Mesendoderm (in vitro differentiated cells): ENCODE measurements at regions not wholly inside any gene's neighbourhood (a gene's known extent, or its start where the extent isn't known, plus 50 kb on each side); places are given as distances from the start of the nearest gene placed in this dataset.

ENCODE experiments used
- DNase-seq: peaks from one replicate; pipeline ENCODE4 v3.0.0; 2013
- H2AK5ac ChIP-seq: 2 replicates; pipeline ENCODE4 v1.6.1; 2013; ENCODE audit warnings: low read length, inconsistent platforms
- H2BK120ac ChIP-seq: 2 replicates; pipeline ENCODE4 v1.6.1; 2013; ENCODE audit warnings: low read depth, mild to moderate bottlenecking, low read length, moderate library complexity, mixed read lengths
- H2BK15ac ChIP-seq: replicated peaks from 2 replicates; pipeline ENCODE4 v1.6.1; 2013; ENCODE audit warnings: low read depth, mild to moderate bottlenecking, moderate library complexity
- H2BK5ac ChIP-seq: 2 replicates; pipeline ENCODE4 v1.6.1; 2013; ENCODE audit warnings: low read length, inconsistent platforms
- H3K18ac ChIP-seq: 2 replicates; pipeline ENCODE4 v1.6.1; 2013; ENCODE audit warnings: mild to moderate bottlenecking, low read length, mixed read lengths
- H3K23ac ChIP-seq: one replicate; pipeline ENCODE4 v1.6.1; 2013; ENCODE audit warnings: low read length
- H3K27ac ChIP-seq: 2 replicates; pipeline ENCODE4 v1.5.1; 2013; ENCODE audit warnings: low read depth, mild to moderate bottlenecking, inconsistent platforms, low read length, moderate library complexity
- H3K27me3 ChIP-seq: 2 replicates; pipeline ENCODE4 v1.6.1; 2013; ENCODE audit warnings: low read length, control low read depth, mild to moderate bottlenecking, inconsistent platforms; ENCODE audit not compliant: insufficient read depth, poor library complexity
- H3K36me3 ChIP-seq: 2 replicates; pipeline ENCODE4 v1.6.1; 2013; ENCODE audit warnings: low read length, inconsistent platforms; ENCODE audit not compliant: control insufficient read depth, insufficient read depth
- H3K4ac ChIP-seq: one replicate; pipeline ENCODE4 v1.6.1; 2013; ENCODE audit warnings: low read depth, mild to moderate bottlenecking, low read length, moderate library complexity
- H3K4me1 ChIP-seq: 2 replicates; pipeline ENCODE4 v1.6.1; 2013; ENCODE audit warnings: low read depth, low read length, inconsistent platforms; ENCODE audit not compliant: control insufficient read depth
- H3K4me2 ChIP-seq: 2 replicates; pipeline ENCODE4 v1.6.1; 2013; ENCODE audit warnings: low read length
- H3K4me3 ChIP-seq: 2 replicates; pipeline ENCODE4 v1.5.1; 2013; ENCODE audit warnings: mild to moderate bottlenecking, low read length
- H3K56ac ChIP-seq: one replicate; pipeline ENCODE4 v1.6.1; 2013; ENCODE audit warnings: low read length
- H3K79me1 ChIP-seq: 2 replicates; pipeline ENCODE4 v1.6.1; 2013; ENCODE audit warnings: low read length, inconsistent platforms
- H3K79me2 ChIP-seq: 2 replicates; pipeline ENCODE4 v1.6.1; 2013; ENCODE audit warnings: mild to moderate bottlenecking, low read length; ENCODE audit not compliant: control insufficient read depth, insufficient read depth
- H3K9ac ChIP-seq: 2 replicates; pipeline ENCODE4 v1.6.1; 2013; ENCODE audit warnings: low read length, inconsistent platforms
- H4K5ac ChIP-seq: one replicate; pipeline ENCODE4 v1.6.1; 2013; ENCODE audit warnings: low read length
- H4K8ac ChIP-seq: one replicate; pipeline ENCODE4 v1.6.1; 2013; ENCODE audit warnings: low read depth, mild to moderate bottlenecking, control low read depth, low read length, moderate library complexity
- WGBS: extraction: QIAGEN DNeasy Blood & Tissue Kit; methylation state at CpG from one replicate; pipeline ENCODE4 v1.1.7; 2013; ENCODE audit warnings: low lambda C conversion rate, missing lambda C conversion rate; ENCODE audit not compliant: insufficient coverage; ENCODE audit errors: extremely low coverage; 5-methylcytosine and 5-hydroxymethylcytosine counted together

DNA sequence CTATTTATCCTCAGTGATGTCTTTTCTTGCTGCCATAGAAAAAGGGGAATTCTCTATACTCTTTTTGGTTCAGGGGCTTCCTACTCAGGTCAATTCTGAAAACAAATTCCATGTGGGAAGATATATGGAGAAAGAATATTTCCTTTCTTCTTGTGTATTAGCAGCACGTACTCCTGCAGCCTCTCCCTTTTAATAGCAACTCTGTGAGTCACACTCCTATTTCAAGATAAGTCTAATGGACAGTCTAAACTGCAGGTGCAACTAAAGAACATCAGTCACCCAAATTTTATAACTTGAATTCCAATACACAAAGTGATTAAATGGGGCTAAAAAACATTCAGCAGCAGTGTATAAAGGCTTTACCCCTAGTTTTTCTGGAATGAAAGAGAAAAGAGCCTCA is 942.2 kb downstream of the CNTNAP5 start:
- no peak for DNase-seq
- WGBS = no CpG with 5 or more reads among the region's 1 CpG
- Histone ChIP-seq H2BK15ac (no peak overlapping the region), H3K79me2 (no peaks in the 10 kb centered on the region), H3K4me1 (no peaks in the 10 kb centered on the region), H2BK120ac (no peak overlapping the region), H3K36me3 (no peaks in the 10 kb centered on the region), H3K27me3 (no peaks in the 10 kb centered on the region), H2BK5ac (no peak overlapping the region), H3K56ac (no peak overlapping the region), H3K4ac (no peak overlapping the region), H4K5ac (no peak overlapping the region), H3K4me2 (no peak overlapping the region), H3K4me3 (no peak overlapping the region), H2AK5ac (no peak overlapping the region), H3K79me1 (no peaks in the 10 kb centered on the region), H4K8ac (no peak overlapping the region), H3K23ac (no peak overlapping the region), H3K18ac (no peak overlapping the region), H3K27ac (no peak overlapping the region), H3K9ac (no peak overlapping the region)

DNA sequence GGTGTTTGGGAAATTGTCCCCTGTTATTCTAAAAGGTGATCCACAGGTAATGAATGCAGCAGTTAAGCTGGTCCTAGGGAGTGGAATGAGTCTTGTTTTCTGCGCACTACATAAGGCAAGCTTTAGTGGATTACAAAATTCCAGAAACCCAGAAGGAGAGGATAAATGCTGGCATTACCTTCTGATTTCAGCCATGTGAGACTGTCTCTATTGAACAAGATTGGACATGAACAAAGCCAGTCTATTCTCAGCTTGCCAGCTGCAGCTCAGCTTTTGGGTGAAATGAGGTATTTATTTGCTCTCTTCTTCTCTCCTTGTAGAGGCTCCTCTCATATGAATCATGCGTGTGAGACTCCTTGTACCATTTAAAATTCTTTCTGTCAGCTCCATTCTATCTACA is 944.9 kb downstream of the CNTNAP5 start:
- H2BK120ac ChIP-seq = no peak overlapping the region
- H3K4me3 ChIP-seq = no peak overlapping the region
- no peak overlapping the region for H2BK5ac ChIP-seq
- H4K5ac ChIP-seq = no peak overlapping the region
- WGBS = no CpG with 5 or more reads among the region's 2 CpGs
- no peak overlapping the region for H3K56ac ChIP-seq
- no peaks in the 10 kb centered on the region for H3K79me2 ChIP-seq
- no peak overlapping the region for H3K4ac ChIP-seq
- no peaks in the 10 kb centered on the region for H3K79me1 ChIP-seq
- no peak overlapping the region for H2AK5ac ChIP-seq
- no peak overlapping the region for H3K23ac ChIP-seq
- no peak overlapping the region for H4K8ac ChIP-seq
- no peaks in the 10 kb centered on the region for H3K27me3 ChIP-seq
- no peaks in the 10 kb centered on the region for H3K36me3 ChIP-seq
- no peak overlapping the region for H3K9ac ChIP-seq
- no peak overlapping the region for H3K4me2 ChIP-seq
- DNase-seq = no peak
- H3K18ac ChIP-seq = no peak overlapping the region
- H3K27ac ChIP-seq = no peak overlapping the region
- H2BK15ac ChIP-seq = no peak overlapping the region
- no peaks in the 10 kb centered on the region for H3K4me1 ChIP-seq

DNA sequence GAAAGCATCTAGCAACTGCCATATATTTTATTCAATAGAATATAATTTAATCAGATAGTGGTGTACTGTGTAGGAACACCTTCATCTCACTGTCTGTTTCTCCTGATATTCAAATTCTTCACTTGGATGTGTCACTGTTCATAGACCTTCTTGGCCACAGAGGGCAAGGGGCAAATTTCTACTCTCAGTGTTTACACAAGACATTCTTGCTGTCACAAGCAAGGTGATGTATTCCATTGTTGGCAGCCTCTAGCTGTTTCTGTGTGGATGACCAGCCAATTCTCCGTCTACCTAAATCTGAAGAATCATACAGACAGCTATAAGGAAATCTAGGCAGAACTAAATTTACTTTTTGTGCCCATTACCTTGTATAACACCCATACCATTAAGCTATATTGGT is 948.3 kb downstream of the CNTNAP5 start:
- no peak overlapping the region for H3K23ac ChIP-seq
- H2AK5ac ChIP-seq = no peak overlapping the region
- no peak overlapping the region for H4K8ac ChIP-seq
- no peak overlapping the region for H2BK120ac ChIP-seq
- no peaks in the 10 kb centered on the region for H3K36me3 ChIP-seq
- no peaks in the 10 kb centered on the region for H3K27me3 ChIP-seq
- H3K56ac ChIP-seq = no peak overlapping the region
- H3K9ac ChIP-seq = no peak overlapping the region
- DNase-seq = no peak
- H3K18ac ChIP-seq = no peak overlapping the region
- no peaks in the 10 kb centered on the region for H3K79me2 ChIP-seq
- H4K5ac ChIP-seq = no peak overlapping the region
- no peak overlapping the region for H3K27ac ChIP-seq
- H3K4ac ChIP-seq = no peak overlapping the region
- H3K4me3 ChIP-seq = no peak overlapping the region
- no peaks in the 10 kb centered on the region for H3K79me1 ChIP-seq
- H2BK5ac ChIP-seq = no peak overlapping the region
- H3K4me1 ChIP-seq = no peaks in the 10 kb centered on the region
- no CpG with 5 or more reads among the region's 1 CpG for WGBS
- H2BK15ac ChIP-seq = no peak overlapping the region
- H3K4me2 ChIP-seq = no peak overlapping the region

DNA sequence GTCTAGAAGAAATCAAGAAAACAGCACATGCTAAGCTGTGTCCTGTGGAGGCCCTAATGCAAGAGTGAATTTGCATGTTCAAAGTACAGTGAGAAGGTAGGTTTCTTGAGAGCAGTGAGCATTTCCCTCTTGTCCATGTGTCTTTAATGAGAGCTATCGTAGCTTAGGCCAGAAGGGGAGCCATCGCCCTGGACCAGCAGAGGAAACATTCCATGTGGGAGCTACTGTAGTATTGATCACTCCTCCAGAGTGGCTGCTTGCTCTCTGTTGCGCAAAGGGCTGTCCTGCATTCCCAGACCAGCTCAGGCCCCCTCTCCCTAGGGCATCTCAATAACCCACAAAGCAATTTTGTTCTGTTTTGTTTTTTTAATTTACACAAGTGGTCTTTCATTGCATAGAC is 950.1 kb downstream of the CNTNAP5 start:
- no peaks in the 10 kb centered on the region for H3K79me1 ChIP-seq
- no peak overlapping the region for H3K4me2 ChIP-seq
- no peak overlapping the region for H4K5ac ChIP-seq
- no peak overlapping the region for H2AK5ac ChIP-seq
- H2BK120ac ChIP-seq = no peak overlapping the region
- WGBS = no CpG with 5 or more reads among the region's 3 CpGs
- no peak overlapping the region for H2BK5ac ChIP-seq
- H3K18ac ChIP-seq = peak overlapping the region; percentile 44
- H3K27me3 ChIP-seq = no peaks in the 10 kb centered on the region
- no peak overlapping the region for H3K23ac ChIP-seq
- H3K4ac ChIP-seq = peak overlapping the region; percentile 48
- H3K36me3 ChIP-seq = no peaks in the 10 kb centered on the region
- DNase-seq = peak; percentile 63
- H3K27ac ChIP-seq = no peak overlapping the region
- H2BK15ac ChIP-seq = no peak overlapping the region
- no peaks in the 10 kb centered on the region for H3K4me1 ChIP-seq
- no peak overlapping the region for H3K56ac ChIP-seq
- H3K79me2 ChIP-seq = no peaks in the 10 kb centered on the region
- no peak overlapping the region for H3K9ac ChIP-seq
- no peak overlapping the region for H4K8ac ChIP-seq
- no peak overlapping the region for H3K4me3 ChIP-seq

DNA sequence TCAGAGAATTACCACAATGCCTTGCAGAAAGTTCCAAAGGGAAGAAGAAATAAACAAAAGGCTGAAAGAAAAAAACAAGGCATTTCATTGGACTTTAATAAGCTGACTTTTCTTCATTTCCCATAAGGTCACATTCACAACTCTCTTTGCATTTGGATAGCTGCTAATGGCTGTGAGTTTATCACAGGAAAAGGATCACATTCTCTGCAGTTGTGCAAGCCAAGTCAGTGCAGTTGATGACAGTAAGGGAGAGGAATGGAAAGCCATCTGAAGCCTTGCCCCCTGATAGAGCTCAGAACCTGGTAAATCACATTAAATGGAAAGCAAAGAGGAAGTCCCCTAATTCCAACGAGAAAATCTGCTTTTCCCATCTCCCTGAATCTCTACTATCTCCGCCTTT is 950.6 kb downstream of the CNTNAP5 start:
- Histone ChIP-seq H3K23ac (no peak overlapping the region), H3K4me1 (no peaks in the 10 kb centered on the region), H3K79me2 (no peaks in the 10 kb centered on the region), H3K4me3 (no peak overlapping the region), H4K5ac (no peak overlapping the region), H3K18ac (no peak overlapping the region), H3K36me3 (no peaks in the 10 kb centered on the region), H3K4ac (no peak overlapping the region), H3K4me2 (no peak overlapping the region), H2AK5ac (no peak overlapping the region), H2BK15ac (no peak overlapping the region), H3K27me3 (no peaks in the 10 kb centered on the region), H3K9ac (no peak overlapping the region), H4K8ac (no peak overlapping the region), H3K56ac (no peak overlapping the region), H3K79me1 (no peaks in the 10 kb centered on the region), H3K27ac (no peak overlapping the region), H2BK5ac (no peak overlapping the region), H2BK120ac (no peak overlapping the region)
- no CpG with 5 or more reads among the region's 2 CpGs for WGBS
- DNase-seq = peak; percentile 72

DNA sequence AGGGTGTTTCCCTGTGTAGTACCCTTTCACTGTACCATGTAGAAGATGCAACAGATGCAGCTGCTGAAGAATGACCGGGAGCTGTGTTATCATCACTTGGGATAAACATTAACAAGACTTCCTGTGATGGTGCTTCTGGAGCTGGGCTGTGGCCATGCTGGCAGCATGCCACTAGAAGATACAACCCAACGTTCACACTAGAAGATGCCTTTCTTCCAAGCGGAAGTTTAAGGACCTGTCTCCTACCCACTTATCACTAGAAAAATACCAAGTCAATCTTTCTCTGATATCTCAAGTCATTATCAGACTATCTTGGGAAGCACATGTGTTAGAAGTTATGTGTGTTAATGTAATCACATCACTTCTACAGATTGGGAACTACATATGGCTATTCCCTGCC is 953.5 kb downstream of the CNTNAP5 start:
- Histone ChIP-seq H4K8ac (no peak overlapping the region), H2AK5ac (no peak overlapping the region), H4K5ac (no peak overlapping the region), H2BK15ac (no peak overlapping the region), H3K56ac (no peak overlapping the region), H3K9ac (no peak overlapping the region), H3K4me1 (no peaks in the 10 kb centered on the region), H3K36me3 (no peaks in the 10 kb centered on the region), H3K79me1 (no peaks in the 10 kb centered on the region), H2BK5ac (no peak overlapping the region), H2BK120ac (no peak overlapping the region), H3K79me2 (no peaks in the 10 kb centered on the region), H3K4me3 (no peak overlapping the region), H3K27me3 (no peaks in the 10 kb centered on the region), H3K4me2 (no peak overlapping the region), H3K4ac (no peak overlapping the region), H3K27ac (no peak overlapping the region), H3K23ac (no peak overlapping the region), H3K18ac (no peak overlapping the region)
- DNase-seq = peak; percentile 6
- no CpG with 5 or more reads among the region's 3 CpGs for WGBS
